ENCODE measurements at regions not wholly inside any gene's neighbourhood (a gene's known extent, or its start where the extent isn't known, plus 50 kb on each side); places are given as distances from the start of the nearest gene placed in this dataset.

GRCh38 chr3:177536873-177537272, 339.6 kb upstream of the TBL1XR1 start:
- no peak for DNase-seq (ENCODE audit: low spot score)

DNA sequence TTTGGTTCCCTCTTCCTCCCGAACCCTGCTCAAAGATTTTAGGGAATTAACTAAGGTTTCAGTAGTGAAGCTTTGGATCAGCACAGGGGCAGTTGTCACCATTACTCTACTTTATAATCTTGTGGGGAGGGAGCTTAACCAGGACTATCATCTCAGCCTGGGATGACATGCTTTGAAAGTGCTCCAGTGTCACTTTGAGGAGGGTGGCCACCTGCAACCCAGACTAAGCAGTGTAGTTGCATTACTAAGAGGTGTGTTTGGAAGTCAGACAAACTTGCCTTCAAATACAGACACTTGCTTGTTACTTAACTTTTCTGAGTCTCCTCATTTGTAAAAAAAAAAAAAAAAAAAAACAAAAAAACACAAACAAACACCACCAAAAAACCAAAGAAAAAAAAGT, 340.3 kb upstream of the TBL1XR1 start:
- no peak for DNase-seq (ENCODE audit: low spot score)

DNA sequence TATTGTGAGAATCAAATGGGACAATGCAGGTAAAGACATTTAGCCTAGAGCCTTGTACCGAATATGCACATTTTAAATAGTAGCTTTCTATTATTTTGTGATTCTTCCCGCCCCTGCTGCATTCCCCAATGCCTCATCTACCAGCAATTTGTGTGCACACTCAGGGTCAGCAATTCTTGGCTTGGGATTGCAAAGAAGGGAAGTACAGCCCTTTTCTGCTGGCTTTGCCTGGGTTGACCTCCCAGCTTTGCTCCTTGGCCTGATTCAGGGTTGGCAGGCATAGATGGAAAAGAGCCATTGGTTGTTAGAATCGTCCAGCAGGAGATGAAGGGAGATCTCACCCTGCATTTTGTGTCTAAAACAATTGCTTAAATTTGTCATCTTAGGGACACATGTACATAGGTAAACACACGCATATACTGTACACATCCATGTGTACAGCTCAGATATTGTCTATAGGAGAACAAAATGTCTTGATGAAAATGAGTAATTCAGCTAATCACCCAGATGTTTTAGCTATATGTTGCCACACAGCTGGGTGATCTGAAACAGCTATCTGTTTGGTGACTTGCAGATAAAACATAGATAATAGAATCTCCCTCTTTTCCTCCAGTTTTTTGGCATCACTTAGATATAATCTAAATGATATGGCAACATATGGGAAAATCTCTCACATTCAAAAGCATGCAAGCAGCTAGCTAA, 340.9 kb upstream of the TBL1XR1 start:
- peak; percentile 56 for DNase-seq (ENCODE audit: low spot score)

DNA sequence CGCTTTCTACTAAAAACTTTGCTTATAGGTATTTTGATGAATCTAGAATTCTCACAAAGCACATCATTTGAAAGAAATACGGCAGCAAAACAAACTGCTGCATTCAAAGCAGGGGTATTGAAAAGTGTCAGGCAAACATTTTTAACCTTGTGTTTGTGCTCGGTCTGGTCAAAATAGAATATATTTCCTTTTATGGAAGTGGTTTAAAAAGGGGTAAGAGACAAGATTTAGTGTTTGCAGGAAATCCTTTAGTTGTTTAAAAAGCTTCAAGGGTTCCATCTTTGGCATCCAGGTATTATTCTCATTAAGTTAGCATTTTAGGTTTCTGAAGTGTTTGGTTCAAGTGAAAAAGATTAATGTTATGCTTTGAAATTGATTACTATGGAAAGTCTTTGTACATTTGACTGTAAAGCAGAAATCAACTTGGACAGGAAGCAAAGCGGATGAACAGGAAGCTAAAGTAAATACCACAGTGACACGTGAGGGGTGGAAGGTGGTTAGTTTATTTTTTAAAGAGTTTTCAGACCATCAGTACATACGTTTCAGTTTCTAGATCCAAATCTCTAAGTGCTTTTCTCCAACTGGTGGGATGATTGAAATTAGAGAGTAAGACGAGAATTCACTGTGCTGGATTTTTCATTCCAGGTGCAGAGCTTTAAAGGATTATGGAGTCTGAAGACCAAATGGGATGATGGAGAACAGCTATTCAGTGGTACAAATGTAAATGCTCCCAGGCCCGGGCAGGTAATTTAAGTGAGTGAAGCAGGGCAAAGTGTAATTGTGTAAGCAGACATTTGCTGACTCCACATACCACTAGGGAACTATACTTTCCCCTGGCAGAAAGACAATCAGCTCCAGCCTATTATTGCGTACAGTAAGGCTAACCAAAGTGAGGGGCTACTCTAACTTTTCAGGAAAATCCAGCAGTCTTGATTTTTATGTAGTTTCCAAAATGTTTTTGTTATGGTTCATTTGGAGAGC, 341.8 kb upstream of the TBL1XR1 start:
- DNase-seq (ENCODE audit: low spot score), result no peak

DNA sequence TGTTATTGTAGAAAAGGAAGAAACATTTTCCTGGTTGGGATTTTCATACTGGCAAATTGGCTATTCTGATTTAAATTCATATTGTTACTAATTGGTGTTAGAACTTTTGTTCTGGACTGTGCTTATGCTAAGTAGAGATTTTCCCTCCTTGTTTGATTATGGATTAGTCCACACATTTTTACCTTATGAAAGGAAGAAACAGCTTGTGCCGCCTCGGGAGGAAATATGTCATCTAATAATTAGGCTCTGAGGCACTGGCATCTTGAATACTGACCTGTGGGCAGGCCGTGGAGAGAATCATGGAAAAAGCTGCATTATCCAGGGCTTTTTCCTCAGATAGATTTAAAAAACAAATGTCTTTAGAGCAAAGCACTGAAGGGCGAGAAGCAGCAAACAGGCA, 344.3 kb upstream of the TBL1XR1 start:
- no peak for DNase-seq (ENCODE audit: low spot score)

DNA sequence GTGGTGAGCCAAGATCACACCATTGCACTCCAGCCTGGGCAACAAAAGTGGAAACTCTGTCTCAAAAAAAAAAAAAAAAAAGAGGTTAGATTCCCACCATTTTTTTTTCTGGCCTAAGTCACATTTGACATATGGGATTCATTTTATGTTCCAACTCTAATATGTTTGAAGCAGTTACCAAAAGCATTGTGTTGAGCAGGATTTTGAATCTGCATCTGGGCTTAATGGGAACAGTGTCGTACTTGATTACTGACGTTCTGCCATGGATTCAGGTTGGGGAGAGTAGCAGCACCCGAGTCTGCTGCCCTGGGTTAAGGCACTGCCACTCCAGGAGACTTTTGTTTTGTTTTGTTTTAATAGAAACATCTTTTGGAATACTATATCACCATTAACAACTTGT, 348.7 kb upstream of the TBL1XR1 start:
- DNase-seq (ENCODE audit: low spot score), result no peak

DNA sequence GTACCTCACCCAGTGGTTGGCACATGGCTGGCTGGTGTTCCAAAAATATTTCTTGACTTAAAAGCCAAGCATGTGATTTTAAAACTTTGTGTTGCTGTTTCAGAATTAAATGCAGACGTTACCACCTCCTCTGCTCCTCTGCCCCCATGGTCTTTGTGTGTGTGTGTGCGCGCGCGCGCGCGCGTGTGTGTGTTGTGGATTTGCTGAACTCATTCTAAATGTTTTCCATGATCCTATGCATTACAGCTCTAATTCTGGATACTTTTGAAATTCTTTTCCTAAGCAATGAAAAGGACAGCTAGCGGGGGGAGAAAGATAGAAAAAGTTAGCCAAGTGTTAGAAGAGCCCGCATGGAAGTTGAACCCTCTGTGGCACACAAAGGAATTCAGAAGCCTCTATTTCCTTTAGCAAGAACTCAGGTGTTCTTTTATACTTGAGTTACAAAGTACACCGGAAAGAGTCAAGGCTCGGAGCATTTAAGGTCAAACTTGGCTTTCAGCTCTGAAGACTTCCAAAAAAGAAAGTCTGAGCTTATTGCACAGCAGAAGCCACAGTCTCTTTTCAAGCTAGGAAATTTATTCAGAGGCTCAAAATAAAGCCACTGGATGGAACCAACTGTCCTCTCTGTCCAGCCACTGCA, 350.5 kb upstream of the TBL1XR1 start:
- no peak for DNase-seq (ENCODE audit: low spot score)

- no peak for DNase-seq (ENCODE audit: low spot score)
These were observed 353.4 kb upstream of the TBL1XR1 start for GRCh38 chr3:177550667-177551066.

DNA sequence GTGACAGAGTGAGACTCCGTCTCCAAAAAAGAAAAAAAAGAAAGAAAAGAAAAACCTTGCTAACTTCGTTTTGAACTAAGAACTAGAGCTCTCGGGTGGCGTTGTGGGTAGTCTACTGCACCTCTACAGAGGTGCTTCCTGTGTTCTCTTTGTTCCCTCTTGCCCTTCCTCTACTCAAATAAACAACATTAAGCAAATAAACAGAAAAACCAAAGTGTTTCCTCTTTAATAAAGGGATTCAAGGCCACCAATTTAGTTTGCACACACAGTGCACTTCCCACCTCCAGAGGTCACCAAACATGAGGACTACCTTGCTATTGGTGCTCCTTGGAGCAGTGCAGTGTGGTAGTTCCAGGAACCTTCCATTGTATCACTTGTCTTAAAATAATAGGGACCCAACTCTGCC, 354.2 kb upstream of the TBL1XR1 start:
- DNase-seq (ENCODE audit: low spot score), result no peak

- DNase-seq (ENCODE audit: low spot score), result no peak
These were observed 354.8 kb upstream of the TBL1XR1 start for GRCh38 chr3:177552051-177552450.

DNA sequence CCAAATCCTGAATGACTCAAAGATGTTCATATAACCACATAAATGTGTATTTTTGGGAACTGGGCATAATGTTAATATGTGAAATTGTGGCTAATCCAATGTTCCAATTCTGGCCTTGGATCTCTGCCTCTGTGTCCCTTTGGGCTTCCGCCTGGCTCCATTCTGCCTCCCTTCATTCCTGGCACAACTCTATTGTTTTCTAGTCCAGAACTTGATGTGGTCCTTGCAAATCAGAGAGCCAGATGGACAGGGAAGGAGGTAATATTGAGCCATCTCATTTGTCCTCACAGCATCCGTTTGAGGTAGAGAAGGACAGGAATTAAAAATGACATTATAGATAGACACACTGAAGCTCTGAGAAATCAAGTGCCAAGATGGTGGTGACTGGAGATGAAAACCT, 355.7 kb upstream of the TBL1XR1 start:
- no peak for DNase-seq (ENCODE audit: low spot score)

DNA sequence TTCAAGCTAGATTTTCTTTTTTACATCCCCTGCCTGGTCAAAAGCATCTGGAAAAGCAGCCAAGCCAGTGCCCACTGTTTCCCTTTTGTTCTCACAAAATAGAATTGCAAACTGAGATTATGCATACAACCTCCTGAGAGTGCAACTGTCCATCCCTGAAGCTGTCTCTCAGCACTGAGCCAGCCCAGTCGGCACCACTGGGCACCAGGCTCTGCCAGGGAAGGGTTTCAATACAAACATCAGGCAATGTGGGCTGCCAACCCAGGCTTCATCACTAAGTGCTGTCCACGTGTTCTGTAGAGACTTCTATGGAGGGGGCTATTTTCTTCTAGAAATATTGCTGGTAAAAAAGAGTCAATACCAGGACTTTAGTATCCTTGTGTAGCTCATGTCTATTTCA, 356.3 kb upstream of the TBL1XR1 start:
- no peak for DNase-seq (ENCODE audit: low spot score)

- DNase-seq (ENCODE audit: low spot score), result peak; percentile 36
These were observed 357.8 kb upstream of the TBL1XR1 start for GRCh38 chr3:177554895-177555759.

- no peak for DNase-seq (ENCODE audit: low spot score)
These were observed 360.3 kb upstream of the TBL1XR1 start for GRCh38 chr3:177557548-177557947.

- DNase-seq (ENCODE audit: low spot score), result no peak
These were observed 364.1 kb upstream of the TBL1XR1 start for GRCh38 chr3:177561365-177561764.

DNA sequence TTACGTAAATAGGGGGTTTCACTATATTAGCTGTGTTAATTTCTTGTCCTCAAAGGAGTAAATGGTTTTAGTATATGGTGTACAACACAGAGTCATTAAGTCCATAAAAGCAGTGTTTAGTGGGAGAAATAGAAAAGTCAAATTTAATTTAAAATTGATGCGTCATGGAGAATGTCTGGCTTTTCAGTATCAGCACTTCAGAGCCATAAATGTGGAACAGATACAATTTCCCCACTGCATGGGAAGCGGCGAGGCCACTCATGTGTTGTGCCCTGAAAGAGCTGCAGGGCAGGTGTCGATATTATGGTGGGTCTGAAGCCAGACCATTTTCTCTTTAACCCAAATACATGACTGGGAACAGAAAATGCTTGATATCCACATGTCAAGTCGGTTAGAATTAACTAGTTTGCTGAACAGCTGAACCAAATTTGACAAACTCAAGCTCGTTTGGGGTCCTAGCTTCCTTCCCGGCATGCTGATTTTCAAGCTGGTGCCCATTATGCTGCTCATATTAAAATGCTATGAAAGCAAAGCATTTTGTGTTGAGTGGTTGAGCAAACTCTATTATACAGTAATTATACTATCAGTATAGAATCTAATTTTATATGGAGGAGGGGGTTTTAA, 364.6 kb upstream of the TBL1XR1 start:
- no peak for DNase-seq (ENCODE audit: low spot score)

GRCh38 chr3:177563243-177563780, 366.0 kb upstream of the TBL1XR1 start:
- no peak for DNase-seq (ENCODE audit: low spot score)

GRCh38 chr3:177563792-177564191, 366.5 kb upstream of the TBL1XR1 start:
- DNase-seq (ENCODE audit: low spot score), result no peak

DNA sequence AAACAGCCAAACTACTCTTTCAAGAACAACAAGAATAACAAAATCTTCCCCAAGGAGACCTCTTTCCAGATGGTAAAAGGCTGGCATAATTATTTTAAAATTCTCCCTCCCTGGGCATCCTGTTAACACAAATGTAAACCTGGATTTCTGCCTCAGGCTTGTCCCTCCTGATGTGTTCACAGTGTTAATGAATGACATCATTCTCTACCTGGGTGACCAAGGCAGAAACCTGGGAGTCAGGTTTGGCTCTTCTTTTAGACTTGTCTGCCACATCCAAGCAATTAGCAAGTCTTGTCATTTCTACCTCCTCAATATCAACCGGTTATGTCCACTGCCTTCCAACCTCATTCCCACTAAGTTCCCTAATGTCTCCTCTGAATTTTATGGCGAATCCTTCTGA, 368.7 kb upstream of the TBL1XR1 start:
- no peak for DNase-seq (ENCODE audit: low spot score)

- no peak for DNase-seq (ENCODE audit: low spot score)
These were observed 370.6 kb upstream of the TBL1XR1 start for GRCh38 chr3:177567833-177568232.

GRCh38 chr3:177569193-177569592, 371.9 kb upstream of the TBL1XR1 start:
- DNase-seq (ENCODE audit: low spot score), result no peak
